HG03378 (cell line): ENCODE measurements at regions not wholly inside any gene's neighbourhood (a gene's known extent, or its start where the extent isn't known, plus 50 kb on each side); places are given as distances from the start of the nearest gene placed in this dataset.

ENCODE experiments used
- ATAC-seq: cut with Tn5 transposase; IDR thresholded peaks from one replicate; pipeline ENCODE4 v1.9.1; 2021; ENCODE audit warnings: mild to moderate bottlenecking, moderate library complexity; ENCODE audit not compliant: unreplicated experiment

DNA sequence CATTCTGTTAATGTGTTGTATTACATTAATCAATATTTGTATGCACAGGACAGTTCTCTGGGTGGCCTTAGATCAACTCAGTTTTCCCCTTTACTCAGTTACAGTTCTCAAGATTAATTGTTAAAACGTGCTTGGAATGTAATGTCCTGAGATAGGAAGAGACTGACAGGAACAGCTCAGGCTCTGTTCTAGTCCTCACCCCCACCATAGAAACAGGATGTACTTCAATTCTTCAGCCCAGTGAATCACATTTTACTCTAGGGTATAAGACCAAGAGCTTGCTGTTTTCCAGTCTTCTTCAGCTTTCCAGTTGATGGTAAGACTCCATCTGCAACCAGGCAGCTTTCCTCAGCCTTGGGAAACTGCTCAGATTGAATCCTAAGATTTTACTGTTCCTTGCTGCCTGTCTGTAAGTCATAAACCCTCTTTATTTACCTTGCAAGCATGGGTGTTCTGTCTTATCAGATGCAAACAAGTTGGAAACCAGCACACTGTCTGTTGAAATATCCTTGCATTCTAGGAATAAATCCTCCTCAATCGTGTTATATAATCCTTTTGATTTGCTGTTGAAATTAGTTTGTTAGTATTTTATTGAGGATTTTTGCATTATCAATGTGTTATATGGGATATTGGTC lies 836.9 kb upstream of the PCDH9 start:
- no peak for ATAC-seq

DNA sequence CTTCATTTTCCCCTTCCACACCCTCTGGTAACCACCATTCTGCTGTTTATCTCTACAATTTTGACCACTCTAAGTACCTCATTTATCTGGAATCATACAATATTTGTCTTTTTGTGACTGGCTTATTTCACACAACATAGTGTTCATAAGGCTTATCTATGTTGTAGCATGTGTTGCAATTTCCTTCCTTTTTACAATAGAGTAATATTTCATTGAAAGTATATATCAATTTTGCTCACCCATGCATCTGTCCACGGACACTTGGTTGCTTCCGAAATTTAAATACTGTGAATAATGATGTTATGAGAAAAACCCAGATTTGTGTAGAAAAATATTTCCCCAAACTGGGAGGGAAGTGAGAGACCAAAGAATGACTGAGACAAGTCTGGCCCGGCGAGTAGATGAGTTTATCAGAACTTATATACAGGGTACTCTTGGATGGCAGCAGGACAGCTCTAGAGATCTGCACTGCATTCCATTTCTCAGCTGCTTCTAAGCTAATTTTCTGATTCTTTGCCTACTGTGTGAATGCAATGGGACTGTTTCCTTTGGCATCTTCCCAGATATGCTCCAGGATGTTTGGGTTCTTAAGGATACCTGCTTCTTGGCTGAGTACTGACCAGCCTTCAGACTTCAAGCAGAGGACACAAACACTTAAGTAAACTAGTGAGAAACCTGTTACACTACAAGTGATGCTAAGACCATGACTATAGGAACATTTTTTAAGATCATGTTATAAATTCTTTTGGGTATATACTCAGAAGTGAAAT lies 834.0 kb upstream of the PCDH9 start:
- ATAC-seq, result no peak

DNA sequence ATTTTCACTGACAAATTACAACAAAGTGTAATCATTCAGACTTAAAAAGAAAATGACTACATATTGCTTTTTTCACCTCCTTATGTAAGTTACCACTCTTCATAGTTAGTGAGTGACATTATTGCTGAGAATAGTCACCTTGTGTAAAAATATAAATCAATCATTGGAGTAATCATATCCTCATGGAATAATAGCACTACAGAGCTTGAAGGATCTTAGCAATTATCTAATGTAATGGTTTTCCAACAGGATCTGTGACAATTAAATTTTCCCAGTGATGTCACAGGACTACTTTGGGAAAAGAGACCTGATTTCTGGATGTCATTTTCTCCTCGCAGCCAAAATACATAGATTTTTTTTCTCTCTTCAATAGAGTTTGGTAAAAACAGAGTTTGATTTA lies 833.0 kb upstream of the PCDH9 start:
- ATAC-seq, result no peak

DNA sequence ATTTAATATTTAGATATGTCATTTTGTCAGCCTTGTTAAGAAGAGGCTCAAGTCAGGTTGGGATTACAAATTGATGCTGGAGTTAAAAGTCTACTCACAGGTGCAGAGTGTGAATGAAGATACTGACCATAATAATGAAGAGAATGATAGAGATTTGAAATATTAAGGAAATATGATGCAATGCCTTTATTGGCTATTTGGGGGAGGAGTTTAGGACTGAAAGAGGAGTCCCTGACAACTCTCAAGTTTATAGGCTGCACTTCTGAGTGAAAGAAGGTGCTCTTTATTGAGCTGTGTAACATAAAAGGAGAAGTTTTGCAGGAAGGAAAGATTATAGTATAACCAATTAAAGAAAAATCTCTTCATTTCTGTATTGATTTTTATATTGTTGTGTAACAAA lies 827.7 kb upstream of the PCDH9 start:
- no peak for ATAC-seq

DNA sequence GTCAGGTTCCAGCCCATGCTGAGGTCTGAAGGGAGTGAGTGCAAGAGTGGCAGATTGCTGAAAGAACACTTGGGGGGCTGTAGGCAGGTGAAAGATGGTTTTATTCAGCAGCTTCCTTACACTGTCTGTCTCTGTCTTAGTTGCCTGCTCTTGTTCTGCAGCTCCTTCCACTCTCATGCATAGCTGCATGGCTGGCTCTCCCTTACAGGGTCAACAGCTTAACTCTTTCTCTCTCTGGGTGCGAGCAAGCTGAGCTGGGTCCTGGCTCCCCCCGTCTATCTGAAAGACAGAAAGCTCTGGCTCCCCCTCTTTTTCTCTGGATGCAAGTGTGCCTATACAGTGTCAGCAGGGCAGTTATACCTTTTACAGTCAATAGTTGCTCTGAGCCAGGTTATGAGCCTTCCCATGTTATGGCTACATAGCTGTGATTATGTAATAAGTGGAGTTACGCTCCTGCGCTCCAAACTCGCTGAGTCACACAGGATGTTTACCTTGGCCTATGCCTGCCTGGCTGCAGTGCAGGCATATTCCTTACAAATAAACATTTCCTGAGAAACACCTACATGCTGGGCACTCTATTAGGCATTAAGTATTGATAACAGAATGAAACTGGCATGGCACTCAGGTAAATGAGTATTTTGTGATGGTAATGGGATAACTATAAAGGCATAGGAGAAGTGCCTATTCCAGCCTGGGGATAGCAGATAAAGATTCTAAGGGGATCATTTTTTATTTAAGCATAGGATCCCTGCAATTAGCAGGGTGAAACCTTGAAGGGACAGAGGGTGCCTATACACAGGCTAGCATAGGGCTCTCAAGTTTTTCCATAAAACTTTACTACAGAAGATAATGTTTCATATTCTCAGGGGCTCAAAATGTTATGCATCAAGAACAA lies 826.9 kb upstream of the PCDH9 start:
- no peak for ATAC-seq

DNA sequence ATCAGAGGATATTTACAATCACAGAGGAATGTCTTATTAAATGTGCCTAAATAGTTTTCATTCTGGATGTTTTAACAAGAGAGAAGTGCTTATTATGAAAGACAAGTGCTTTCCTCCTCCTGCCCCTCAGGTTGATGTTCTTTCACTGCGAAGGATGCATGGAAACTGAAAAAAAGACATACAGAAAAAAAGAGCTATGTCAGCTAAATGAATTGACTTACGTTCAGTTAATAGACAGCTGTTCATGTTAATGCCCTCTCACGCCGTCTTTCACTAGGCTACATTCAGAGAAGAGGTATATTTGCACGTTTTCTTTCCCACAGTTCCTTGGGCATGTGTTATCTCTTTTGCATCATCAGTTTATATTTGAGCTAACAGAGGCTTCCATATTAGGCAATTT lies 821.8 kb upstream of the PCDH9 start:
- ATAC-seq, result no peak

DNA sequence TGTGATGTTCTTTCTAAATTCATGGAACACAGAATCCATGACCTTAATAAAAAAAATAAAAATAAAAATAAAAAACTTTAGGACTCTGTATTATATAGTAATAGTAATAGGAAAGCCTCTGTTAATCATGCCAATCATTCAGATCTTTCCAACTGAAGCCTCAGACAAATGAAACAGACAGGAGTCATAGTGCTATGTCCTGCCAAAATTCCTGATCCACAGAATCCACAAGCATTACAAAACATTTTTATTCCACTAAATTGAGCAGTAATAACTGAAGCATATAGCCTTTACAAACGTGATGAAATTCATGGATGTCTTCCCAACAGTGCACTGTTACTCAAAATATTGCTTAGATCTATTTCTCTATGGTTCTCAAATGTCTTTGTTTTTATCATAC lies 820.6 kb upstream of the PCDH9 start:
- ATAC-seq, result no peak

DNA sequence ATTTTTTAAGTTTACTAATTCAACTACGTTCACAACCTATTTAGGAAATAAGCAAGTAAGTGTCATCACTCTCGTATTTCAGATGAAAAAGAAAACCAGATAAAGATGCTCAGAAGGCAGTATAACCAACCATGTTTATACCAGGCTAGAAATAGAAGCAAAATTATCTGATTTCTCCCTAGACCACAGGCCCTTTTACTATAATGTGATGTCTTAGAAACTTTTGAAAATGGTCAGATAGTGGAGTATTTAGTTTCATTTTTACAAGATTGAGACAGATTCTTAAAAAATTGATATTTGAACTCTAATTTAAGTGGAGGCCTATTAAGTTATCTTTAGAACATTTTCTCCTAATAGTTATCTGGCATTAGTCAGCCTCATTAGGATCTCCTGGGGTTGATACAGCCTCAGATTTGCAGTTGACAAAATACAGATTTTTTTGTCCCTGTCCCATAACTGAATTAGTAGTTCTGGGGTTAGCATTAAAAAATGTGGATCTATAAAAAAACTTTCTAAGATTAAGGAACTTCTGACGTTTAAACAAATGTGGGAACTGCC lies 818.7 kb upstream of the PCDH9 start:
- no peak for ATAC-seq

DNA sequence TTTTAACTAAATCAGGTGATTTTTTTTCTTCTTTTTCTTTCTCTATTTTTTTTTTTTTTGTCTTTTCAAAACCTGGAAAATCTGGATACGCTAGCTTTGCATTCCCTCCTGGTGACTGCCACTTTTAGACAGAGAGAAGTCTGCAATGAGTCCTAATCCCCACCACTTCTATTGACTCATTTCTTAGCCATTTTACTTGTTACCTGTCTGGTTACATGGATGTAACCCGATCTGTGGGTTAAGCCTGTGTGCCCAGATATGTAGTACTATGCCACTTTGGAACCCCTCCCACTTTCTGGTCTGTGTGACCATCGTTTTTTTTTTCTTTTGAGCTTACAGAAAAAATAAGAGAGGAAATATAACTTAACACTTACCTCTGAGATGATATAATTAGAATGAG lies 817.8 kb upstream of the PCDH9 start:
- ATAC-seq, result no peak

DNA sequence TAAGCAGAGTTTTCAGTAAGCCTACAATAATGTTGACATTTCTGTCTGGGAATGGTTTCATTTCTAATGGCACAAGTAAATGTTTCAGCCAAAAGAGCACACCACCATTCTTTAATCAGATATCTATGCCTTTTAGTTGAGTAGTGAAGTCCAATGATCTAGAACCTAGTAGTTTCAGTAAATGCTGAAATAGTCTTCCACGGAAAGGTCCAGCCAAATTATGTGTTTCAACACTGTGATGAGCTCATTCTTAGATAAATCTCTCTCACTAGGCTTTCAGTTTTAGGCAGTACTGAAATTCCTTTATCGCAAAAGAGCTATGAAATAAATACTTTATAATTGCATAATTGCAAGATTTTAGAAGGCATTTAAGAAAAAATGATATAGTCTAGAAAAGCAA lies 816.8 kb upstream of the PCDH9 start:
- no peak for ATAC-seq

DNA sequence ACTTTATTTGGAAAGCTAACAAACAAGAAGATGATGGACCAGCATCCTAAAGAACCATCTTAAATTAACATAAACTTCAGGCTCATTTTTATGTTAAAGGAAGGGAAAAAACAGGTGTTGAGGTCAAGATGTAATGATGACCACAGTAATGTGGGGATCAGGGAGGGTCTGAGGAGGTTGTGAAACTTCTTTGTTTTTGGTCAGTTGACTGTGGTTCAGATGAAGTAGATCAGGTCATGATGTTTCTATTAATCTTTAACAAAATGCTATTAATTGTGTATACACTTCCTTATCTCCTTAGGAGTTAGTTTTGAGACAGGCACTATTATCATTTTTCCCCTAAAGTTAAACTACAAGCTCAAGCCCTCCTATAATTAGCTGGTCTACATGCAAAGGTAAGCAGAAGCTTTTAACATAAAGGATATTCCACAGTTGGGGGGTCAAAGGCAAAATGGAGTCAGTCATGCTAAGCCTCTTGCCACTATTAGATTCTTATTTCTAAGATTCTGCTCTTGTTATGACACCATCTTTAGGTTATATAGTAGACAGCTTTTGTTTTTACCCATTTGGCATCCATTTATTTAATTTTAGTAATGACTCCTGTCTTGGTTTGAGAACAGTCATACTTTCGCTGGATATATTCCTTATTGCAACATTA lies 800.1 kb upstream of the PCDH9 start:
- ATAC-seq, result peak; percentile 74

DNA sequence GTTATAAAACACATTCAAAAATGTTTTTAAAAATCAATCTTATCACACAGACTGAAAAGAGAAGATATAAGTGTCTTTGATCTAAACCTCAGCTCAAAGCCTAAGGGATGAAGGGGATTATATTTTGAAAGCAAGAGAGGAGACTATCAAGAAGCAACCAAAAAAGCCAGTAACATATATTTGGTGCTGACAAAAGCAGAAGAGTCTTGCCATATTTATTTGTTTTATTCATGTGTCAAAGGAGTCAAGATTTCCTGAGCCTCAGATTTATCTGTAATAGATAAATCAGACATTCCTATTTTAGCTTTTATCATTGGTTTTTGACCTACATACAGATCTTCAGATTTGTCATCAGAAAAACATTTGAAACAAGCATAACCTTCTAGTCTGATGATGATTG lies 798.6 kb upstream of the PCDH9 start:
- no peak for ATAC-seq

DNA sequence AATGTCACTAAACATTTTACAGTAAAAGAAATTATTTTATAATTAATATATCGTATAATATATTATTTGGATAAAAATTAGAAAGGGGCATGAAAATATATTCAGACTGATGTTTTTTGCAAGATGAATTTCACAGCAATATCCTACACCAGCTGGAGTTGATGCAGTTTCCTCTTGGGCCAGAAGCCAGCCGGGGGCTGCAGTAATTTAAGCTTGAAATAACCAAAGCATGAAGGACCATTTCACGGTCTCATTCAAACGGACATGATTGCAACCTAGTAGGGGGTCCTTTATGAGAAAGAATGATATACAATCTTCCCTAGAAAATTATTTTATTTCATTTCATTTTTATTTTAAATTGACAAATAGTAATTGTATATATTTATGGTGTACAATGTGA lies 797.2 kb upstream of the PCDH9 start:
- no peak for ATAC-seq

DNA sequence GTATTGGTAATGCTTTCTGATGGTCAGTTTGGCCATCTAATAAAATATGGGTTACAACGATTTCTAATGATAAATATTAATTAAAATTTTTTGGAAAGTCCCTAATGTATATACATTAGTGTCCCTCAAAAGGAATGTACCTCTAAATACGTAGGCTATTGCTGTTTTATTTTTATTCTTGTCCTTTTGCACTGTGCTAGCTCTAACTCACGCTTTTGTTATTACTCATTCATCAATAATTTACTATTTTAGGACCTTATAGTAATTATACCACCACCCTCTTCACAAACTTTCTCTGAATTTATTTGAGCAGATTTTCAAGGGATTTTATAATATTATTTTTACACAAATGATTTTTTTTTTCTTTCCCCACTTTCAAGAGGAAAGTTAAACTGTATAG lies 795.9 kb upstream of the PCDH9 start:
- peak; percentile 53 for ATAC-seq

DNA sequence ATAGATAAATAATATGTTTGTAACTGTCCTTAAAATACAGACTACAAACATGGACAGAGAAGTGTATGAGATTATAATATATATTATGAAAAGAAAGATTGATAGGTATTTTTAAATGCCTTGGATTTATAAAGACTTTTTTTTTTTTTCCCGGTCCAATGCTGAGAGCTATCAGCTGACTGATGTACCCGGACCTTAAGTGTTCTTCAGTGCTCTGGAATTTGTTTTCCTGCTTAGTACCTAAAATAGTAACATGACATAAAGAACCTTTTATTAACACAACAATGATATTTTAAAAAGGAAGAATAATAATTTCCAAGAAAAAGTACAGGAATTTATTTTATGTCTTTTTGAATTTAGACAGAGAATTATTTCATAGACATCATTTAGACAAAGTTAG lies 795.5 kb upstream of the PCDH9 start:
- no peak for ATAC-seq

DNA sequence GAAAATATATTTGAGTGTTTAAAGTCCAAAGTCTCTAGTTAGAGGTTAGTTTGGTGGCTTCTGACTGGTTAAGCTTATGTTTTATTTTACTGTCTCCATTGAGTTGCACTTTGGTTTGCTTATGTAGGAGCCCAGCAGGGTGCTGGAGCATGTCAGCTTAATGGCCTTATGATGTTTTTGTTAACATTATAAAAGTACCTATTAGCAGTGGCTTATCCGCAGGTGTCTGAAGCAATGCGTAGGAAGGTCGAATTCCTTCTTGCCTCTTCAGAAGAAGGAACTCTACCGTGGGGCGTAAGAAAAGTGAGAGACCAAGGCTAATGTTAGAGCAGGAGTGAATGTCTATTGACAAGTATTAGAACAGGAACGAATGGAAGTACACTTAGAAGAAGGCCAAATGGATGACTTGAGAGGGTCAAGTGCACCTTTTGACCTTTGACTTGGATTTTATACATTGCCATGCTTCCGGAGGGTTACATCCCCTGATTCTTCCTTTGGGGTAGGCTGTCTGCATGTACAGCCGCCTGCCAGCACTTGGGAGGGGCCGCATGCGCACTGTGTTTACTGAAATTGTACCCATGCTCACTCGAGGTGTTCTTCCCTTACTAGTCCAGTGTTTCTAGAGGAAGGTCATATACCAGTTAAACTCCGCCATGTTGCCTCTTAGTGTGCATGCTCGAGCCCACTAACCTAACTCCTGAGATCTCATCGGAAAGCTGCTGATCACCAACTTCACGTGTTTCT lies 793.9 kb upstream of the PCDH9 start:
- no peak for ATAC-seq

DNA sequence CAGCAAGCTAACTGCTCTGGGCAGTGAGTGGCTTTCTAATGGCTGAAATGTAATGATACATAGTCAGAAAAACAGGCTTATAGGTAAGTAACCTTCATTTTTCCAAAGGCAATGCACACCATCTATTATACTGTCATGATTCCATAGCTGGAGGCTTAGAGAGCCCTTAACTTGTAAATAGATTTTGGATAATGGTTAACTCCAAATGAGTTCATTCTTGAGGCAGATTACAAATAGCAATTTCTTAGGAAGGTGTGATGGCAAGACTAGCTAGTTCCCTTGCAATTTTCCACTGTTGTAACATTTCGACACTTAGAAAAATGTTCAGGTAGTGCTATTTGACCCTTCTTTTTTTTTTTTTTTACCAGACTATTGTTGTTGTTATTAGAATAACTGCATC lies 789.8 kb upstream of the PCDH9 start:
- no peak for ATAC-seq

DNA sequence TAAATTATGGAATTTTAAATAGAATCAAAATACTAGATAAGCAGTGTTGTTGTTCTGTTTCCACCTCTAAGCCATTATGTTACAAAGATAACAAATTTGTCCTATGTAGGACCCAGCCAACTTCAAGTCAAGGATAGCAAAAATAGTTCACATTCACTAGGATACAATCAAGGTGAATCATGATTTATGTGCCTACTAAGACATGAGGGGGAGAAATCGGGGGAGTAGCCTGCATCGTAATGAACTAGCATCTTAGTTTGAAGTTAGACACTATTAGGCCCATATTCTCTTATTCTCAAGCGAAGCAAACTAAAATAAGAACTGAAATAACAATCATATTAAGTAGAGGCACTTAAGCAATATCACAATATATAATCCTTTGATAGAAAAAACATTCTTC lies 779.4 kb upstream of the PCDH9 start:
- no peak for ATAC-seq

DNA sequence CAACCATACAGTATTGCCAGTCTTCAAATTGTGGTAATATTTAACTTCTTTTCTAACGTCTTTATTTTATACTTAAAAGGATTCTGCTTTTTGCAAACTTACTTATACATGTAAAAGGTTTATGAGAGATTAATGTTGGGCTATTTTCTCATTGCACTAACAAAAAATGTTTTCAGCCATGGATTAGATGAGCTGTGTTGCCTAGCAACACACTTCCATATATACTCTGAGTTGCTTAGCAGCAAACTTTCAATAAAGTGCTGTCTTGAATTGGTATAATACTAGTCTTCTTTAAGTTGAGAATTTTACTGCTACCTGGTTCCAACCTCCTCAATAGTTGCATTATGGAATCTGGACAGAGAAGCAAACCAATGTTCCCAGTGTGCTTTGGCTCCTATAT lies 777.4 kb upstream of the PCDH9 start:
- ATAC-seq, result no peak

DNA sequence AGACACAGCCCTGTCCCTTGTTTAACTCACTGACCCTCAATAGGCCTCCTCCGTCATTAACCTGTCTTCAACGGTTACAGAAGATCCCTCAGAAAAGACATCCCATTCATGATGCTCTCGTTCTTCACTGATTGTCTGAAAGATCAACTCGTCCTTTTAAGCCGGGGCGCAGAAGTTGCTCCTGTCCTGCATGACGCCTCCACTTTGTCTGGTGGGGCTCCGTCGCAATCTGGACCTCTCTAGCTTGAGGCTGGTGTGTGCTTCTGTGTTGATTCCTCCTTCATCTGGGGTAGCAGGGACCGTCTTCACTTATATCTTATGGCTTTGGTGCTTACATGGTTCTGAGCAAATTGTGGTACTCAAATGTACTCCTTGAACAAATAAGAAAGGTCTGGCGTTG lies 766.0 kb upstream of the PCDH9 start:
- ATAC-seq, result no peak
